HG02798 (cell line): ENCODE measurements at regions not wholly inside any gene's neighbourhood (a gene's known extent, or its start where the extent isn't known, plus 50 kb on each side); places are given as distances from the start of the nearest gene placed in this dataset.
"Not testable (repeated sequence)": the region's sequence is repeated elsewhere in the genome, so short reads cannot be mapped to it uniquely, and the experiment has no call there.

Source experiments
- ATAC-seq: cut with Tn5 transposase; IDR thresholded peaks from one replicate; pipeline ENCODE4 v1.9.1; 2021; ENCODE audit warnings: mild to moderate bottlenecking; ENCODE audit not compliant: unreplicated experiment, poor library complexity

GRCh38 chr15:24435075-24435820 is 240.3 kb upstream of the NPAP1 start:
- ATAC-seq = not testable (repeated sequence)

DNA sequence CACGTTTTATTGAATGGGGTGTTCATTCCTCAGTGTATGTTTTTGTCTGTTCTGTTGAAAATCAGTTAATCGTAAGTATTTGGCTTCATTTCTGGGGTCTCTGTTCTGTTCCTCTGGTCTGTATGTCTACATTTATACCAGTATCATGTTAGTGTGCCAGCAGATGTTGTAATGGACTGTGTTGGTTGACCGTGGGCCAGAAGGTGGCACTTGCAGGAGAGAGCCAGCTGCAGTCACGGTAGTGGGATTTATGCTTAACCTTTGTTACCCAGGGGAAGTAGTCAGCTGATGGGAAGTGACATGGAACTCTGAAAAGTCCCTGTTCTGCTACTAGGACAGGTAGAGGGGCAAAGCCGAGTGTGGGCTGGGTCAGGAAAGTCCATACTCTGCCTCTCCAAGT is 238.3 kb upstream of the NPAP1 start:
- ATAC-seq = not testable (repeated sequence)

- not testable (repeated sequence) for ATAC-seq
Measured at GRCh38 chr15:24437735-24438134, 237.8 kb upstream of the NPAP1 start.

GRCh38 chr15:24477107-24478025 is 198.2 kb upstream of the NPAP1 start:
- ATAC-seq = not testable (repeated sequence)

DNA sequence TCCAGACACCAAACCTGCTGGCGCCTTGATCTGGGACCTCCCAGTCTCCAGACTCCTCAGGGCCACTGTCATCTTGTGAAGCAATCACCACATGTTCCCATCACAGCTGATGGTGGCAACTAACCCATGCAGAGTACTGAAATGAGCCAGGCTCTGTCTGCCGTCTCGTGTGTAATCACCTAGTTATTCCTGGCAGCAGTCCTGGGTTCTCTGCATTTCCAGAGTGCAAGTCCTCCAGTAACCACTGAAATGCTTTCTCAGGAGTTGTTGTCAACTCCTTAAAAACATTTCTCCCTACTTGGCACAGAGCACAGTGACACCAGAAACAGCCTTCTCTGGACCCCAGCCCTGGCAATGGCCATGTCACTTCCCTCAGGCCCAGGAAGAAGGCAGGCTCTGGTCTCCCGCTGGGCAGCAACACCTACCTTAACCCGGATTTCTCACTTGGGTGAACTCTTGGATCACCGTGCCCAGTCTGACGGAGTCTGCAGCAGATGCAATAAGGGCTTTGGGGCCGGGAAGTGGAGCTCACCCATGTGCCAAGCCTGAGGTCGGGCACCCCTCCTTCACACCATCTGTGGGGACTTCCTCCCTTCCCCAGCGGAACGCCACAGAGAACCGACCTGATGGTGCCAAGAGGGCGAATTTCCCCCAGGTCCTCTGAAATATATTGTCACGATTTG is 189.5 kb upstream of the NPAP1 start:
- not testable (repeated sequence) for ATAC-seq

- not testable (repeated sequence) for ATAC-seq
Measured at GRCh38 chr15:24488164-24488907, 187.2 kb upstream of the NPAP1 start.

GRCh38 chr15:24505216-24505615 is 170.4 kb upstream of the NPAP1 start:
- ATAC-seq = not testable (repeated sequence)

- ATAC-seq = not testable (repeated sequence)
Measured at GRCh38 chr15:24509714-24510113, 165.9 kb upstream of the NPAP1 start.

GRCh38 chr15:24511598-24511997 is 164.0 kb upstream of the NPAP1 start:
- ATAC-seq = not testable (repeated sequence)

DNA sequence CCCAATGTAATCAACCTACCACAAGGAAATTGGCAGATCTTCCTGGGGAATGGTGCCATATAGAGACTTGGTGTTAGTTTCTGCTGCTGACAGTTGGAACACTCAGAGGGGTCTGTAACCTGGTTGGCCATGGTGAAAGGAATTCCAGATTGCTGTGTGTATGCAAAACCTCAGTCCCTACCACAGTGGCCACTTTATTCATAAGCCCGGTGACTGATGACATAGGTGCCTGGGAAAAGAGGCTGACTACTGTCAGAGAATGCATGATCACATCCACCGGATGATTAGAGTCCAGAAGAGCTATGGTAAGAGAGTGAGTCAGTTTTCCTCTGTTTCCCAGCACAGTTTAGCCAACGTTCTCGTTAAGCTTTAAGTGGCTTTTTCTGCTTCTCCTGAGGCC is 156.8 kb upstream of the NPAP1 start:
- ATAC-seq = not testable (repeated sequence)

DNA sequence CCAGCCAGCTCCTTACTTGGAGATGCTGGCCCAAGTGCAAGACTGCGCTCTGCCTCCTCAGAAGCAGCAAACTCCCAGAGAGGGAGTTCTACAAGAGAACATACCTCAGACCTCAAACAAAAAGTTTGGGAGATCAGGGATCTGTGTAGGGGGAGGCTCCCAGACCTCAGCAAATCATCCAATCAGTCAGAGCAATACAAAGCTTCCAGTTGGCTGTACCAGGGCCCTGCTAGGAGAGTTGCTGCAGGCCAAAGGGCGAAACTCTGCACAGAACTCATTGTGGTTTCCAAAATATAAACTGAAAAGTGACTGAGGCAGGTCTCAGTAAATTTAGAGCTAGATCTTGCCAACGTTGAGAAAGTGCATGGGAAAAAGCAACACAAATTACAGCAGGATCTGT is 144.3 kb upstream of the NPAP1 start:
- not testable (repeated sequence) for ATAC-seq

DNA sequence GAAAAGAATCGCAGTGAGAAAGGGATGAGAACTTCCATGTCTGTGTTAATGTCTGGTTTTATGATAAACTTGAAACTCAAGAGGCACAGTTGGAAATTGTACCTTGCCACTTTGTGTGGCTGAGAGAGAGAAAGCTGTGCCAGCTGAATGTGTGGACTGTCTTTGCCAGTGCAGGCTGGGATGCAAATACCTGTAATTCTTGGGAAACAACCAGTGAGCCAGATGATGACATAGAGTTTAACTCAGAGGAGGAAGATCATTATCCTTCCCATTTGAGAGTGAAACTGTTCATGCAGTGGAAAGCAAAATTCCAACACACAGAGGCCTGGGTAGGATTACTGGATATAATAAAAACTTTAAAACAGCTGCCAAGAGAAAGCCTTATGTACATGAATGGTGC is 141.5 kb upstream of the NPAP1 start:
- not testable (repeated sequence) for ATAC-seq

GRCh38 chr15:24557281-24557680 is 118.3 kb upstream of the NPAP1 start:
- not testable (repeated sequence) for ATAC-seq

DNA sequence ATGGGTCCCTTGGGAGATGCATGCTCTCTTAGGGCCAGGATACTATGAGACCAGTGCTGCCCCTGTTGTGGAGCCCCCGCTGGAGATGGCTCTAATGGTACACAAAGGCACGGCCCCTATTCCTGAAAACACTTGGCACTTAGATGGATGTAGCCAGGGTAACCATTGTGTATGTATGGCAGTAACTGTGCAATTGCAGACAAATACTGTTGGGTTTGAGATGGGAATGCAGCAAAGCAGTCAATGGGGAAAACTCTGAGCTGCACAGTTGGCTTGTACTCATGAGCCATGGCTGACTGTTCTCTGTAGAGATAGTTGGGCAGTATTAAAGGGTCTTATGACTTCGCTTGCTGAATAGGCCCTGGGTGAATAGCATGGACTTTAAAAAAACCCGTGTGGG is 67.9 kb upstream of the NPAP1 start:
- ATAC-seq = no peak

GRCh38 chr15:24617646-24618045 is 57.9 kb upstream of the NPAP1 start:
- ATAC-seq = no peak

- no peak for ATAC-seq
Measured at GRCh38 chr15:24621630-24622215, 53.9 kb upstream of the NPAP1 start.
